ENCODE measurements at regions not wholly inside any gene's neighbourhood (a gene's known extent, or its start where the extent isn't known, plus 50 kb on each side); places are given as distances from the start of the nearest gene placed in this dataset.

- TF ChIP-seq CTCF (conservative IDR thresholded peaks at IDR 0.05; ENCODE audit: low read length) (no peak), EZH2phosphoT487 (IDR thresholded peaks at IDR 0.05; ENCODE audit: borderline replicate concordance) (no peak)
Measured at GRCh38 chr5:82666312-82666711, 388.2 kb upstream of the RPS23 start.

Measured in Loucy (cell line).